Left lung (tissue), 4 donors: ENCODE measurements at regions not wholly inside any gene's neighbourhood (a gene's known extent, or its start where the extent isn't known, plus 50 kb on each side); places are given as distances from the start of the nearest gene placed in this dataset.
"Not testable (repeated sequence)": the region's sequence is repeated elsewhere in the genome, so short reads cannot be mapped to it uniquely, and the experiment has no call there.

Source experiments
- ATAC-seq: fragments of 200-7000 bp; cut with Tn5 transposase; one replicate; pipeline ENCODE4 v1.9.1; 2020; ENCODE audit warnings: moderate library complexity
- DNase-seq, 4 donors: peaks; one replicate each; pipeline ENCODE4 v3.0.0-alpha.2; 2013 to 2020
- H3K27ac ChIP-seq, 2 donors: fragments of 200-600 bp; sonication (generic) in 1 of 2; one replicate each; pipeline versions ENCODE4 v1.5.0 to v1.8.0; 2020 to 2021
- H3K27me3 ChIP-seq, 2 donors: fragments of 200-600 bp; sonication (generic) in 1 of 2; one replicate each; pipeline versions ENCODE4 v1.5.0 to v1.8.0; 2020 to 2021
- H3K36me3 ChIP-seq, 2 donors: fragments of 200-600 bp; sonication (generic) in 1 of 2; one replicate each; pipeline versions ENCODE4 v1.5.0 to v1.8.0; 2020 to 2021
- H3K4me1 ChIP-seq, 2 donors: fragments of 200-600 bp; one replicate each; pipeline ENCODE4 v1.8.0; 2021
- H3K4me3 ChIP-seq, 2 donors: fragments of 200-600 bp; sonication (generic) in 1 of 2; one replicate each; pipeline versions ENCODE4 v1.5.0 to v1.8.0; 2020 to 2021; ENCODE audit warnings: mild to moderate bottlenecking in 1 of 2
- H3K9me3 ChIP-seq, 2 donors: fragments of 200-600 bp; sonication (generic) in 1 of 2; one replicate each; pipeline versions ENCODE4 v1.5.0 to v1.8.0; 2020 to 2021
- CTCF ChIP-seq, 2 donors: fragments of 200-600 bp; sonication (generic) in 1 of 2; IDR thresholded peaks; one replicate each; pipeline versions ENCODE4 v1.5.0 to v1.8.0; 2021; ENCODE audit warnings: antibody characterized with exemption in 2 of 2
- intact Hi-C, 2 donors: fragments of 100-400 bp; cut with DNase I; formaldehyde crosslinking; loops; one replicate each; pipeline versions ENCODE4 v1.11.2 to v1.14.2; 2022
- donor health status: DM: no; HTN: yes; CAD: no.
- donor health status: DM: no; HTN: no; CAD: no.

GRCh38 chr9:39791356-39791755 lies 435.9 kb downstream of the SPATA31A1 start:
- H3K4me3 ChIP-seq = peak overlapping the region in 1 of 2 donors; percentile 23
- H3K27ac ChIP-seq, H3K9me3 ChIP-seq, intact Hi-C loops, H3K27me3 ChIP-seq, H3K36me3 ChIP-seq, H3K4me1 ChIP-seq: not testable (repeated sequence)
- ATAC-seq (peak; percentile 100), DNase-seq (peak in 2 of 4 donors; percentile 51 to 61)
- peak in 1 of 2 donors; percentile 8 for TF ChIP-seq CTCF (IDR thresholded peaks at IDR 0.05)

- intact Hi-C loops, H3K36me3 ChIP-seq, H3K27ac ChIP-seq, H3K4me3 ChIP-seq, H3K9me3 ChIP-seq, H3K4me1 ChIP-seq, ATAC-seq, H3K27me3 ChIP-seq, DNase-seq: not testable (repeated sequence)
Measured at GRCh38 chr9:39797935-39798334, 442.5 kb downstream of the SPATA31A1 start.

GRCh38 chr9:39799252-39799651 lies 443.8 kb downstream of the SPATA31A1 start:
- intact Hi-C loops, ATAC-seq, H3K27ac ChIP-seq, H3K36me3 ChIP-seq, H3K9me3 ChIP-seq, H3K4me3 ChIP-seq, H3K27me3 ChIP-seq, H3K4me1 ChIP-seq: not testable (repeated sequence)
- DNase-seq = peak in 1 of 4 donors; percentile 45

GRCh38 chr9:39802561-39802960 lies 447.1 kb downstream of the SPATA31A1 start:
- ATAC-seq, DNase-seq, H3K27me3 ChIP-seq, H3K9me3 ChIP-seq, H3K4me1 ChIP-seq, H3K4me3 ChIP-seq, H3K27ac ChIP-seq, intact Hi-C loops, H3K36me3 ChIP-seq: not testable (repeated sequence)

GRCh38 chr9:39809401-39810226 lies 454.1 kb downstream of the SPATA31A1 start:
- peak; percentile 87 for ATAC-seq
- H3K27me3 ChIP-seq = not testable (repeated sequence)

GRCh38 chr9:39810401-39810800 lies 454.9 kb downstream of the SPATA31A1 start:
- H3K9me3 ChIP-seq, DNase-seq, H3K4me1 ChIP-seq, H3K36me3 ChIP-seq, H3K27ac ChIP-seq, ATAC-seq, H3K4me3 ChIP-seq, H3K27me3 ChIP-seq, intact Hi-C loops: not testable (repeated sequence)

More at GRCh38 chr9:39809401-39810226, 454.1 kb downstream of the SPATA31A1 start:
- peak; percentile 23 to 93 (median 80) for DNase-seq
- H3K4me1 ChIP-seq, H3K36me3 ChIP-seq, intact Hi-C loops, H3K9me3 ChIP-seq: not testable (repeated sequence)
- Histone ChIP-seq H3K27ac (peak overlapping the region; percentile 87 to 91), H3K4me3 (peak overlapping the region; percentile 60 to 68)

GRCh38 chr9:39811615-39812014 lies 456.1 kb downstream of the SPATA31A1 start:
- H3K27me3 ChIP-seq, ATAC-seq, DNase-seq, H3K9me3 ChIP-seq, H3K4me1 ChIP-seq, H3K36me3 ChIP-seq, H3K4me3 ChIP-seq, H3K27ac ChIP-seq, intact Hi-C loops: not testable (repeated sequence)

- ATAC-seq, DNase-seq, H3K27ac ChIP-seq, H3K4me1 ChIP-seq, intact Hi-C loops, H3K27me3 ChIP-seq, H3K4me3 ChIP-seq, H3K9me3 ChIP-seq, H3K36me3 ChIP-seq: not testable (repeated sequence)
Measured at GRCh38 chr9:39828457-39828856, 473.0 kb downstream of the SPATA31A1 start.
